SK-N-SH treated with all-trans-retinoic acid at 6 μM for 48 hours (cell line): ENCODE measurements at regions not wholly inside any gene's neighbourhood (a gene's known extent, or its start where the extent isn't known, plus 50 kb on each side); places are given as distances from the start of the nearest gene placed in this dataset.

ENCODE experiments used
- BACH2 ChIP-seq: fragments of 250-450 bp; sonication (Bioruptor Pico); IDR thresholded peaks from 2 replicates; pipeline ENCODE4 v1.9.0; 2021; ENCODE audit warnings: mild to moderate bottlenecking, borderline replicate concordance
- CREB5 ChIP-seq: fragments of 250-450 bp; sonication (Bioruptor Pico); IDR thresholded peaks from 2 replicates; pipeline ENCODE4 v1.5.1; 2020; ENCODE audit warnings: low read depth, mild to moderate bottlenecking, moderate library complexity
- OSR1 ChIP-seq: fragments of 250-450 bp; sonication (Bioruptor Pico); IDR thresholded peaks from 2 replicates; pipeline ENCODE4 v1.8.0; 2022; ENCODE audit warnings: moderate library complexity, mild to moderate bottlenecking, inconsistent platforms
- PATZ1 ChIP-seq: fragments of 250-450 bp; sonication (Bioruptor Pico); IDR thresholded peaks from 2 replicates; pipeline ENCODE4 v1.8.0; 2020; ENCODE audit warnings: mild to moderate bottlenecking, moderate library complexity, borderline replicate concordance
- TSHZ2 ChIP-seq: fragments of 250-450 bp; sonication (Bioruptor Pico); IDR thresholded peaks from 2 replicates; pipeline ENCODE4 v1.5.0; 2020; ENCODE audit warnings: mild to moderate bottlenecking, moderate library complexity
- ZNF8 ChIP-seq: fragments of 450-650 bp; formaldehyde crosslinking; IDR thresholded peaks from 2 replicates; pipeline ENCODE4 v1.5.0; 2020; ENCODE audit warnings: mild to moderate bottlenecking, moderate library complexity

GRCh38 chr1:242802973-242803372 is 278.5 kb upstream of the PLD5 start:
- TF ChIP-seq PATZ1 (CRISPR knock-in tag) (no peak), CREB5 (no peak), BACH2 (CRISPR knock-in tag) (no peak), OSR1 (CRISPR knock-in tag) (no peak), ZNF8 (CRISPR knock-in tag) (no peak), TSHZ2 (no peak)
